CD14-positive monocyte (primary cell): ENCODE measurements at regions not wholly inside any gene's neighbourhood (a gene's known extent, or its start where the extent isn't known, plus 50 kb on each side); places are given as distances from the start of the nearest gene placed in this dataset.
A peak's percentile ranks its signal among the peaks of the same experiment; 100 is the strongest.
"Not testable (repeated sequence)": the region's sequence is repeated elsewhere in the genome, so short reads cannot be mapped to it uniquely, and the experiment has no call there.

ENCODE experiments used
- DNase-seq, 3 donors: peaks; one replicate each; pipeline ENCODE4 v3.0.0-alpha.2; 2011 to 2022
- H2AFZ ChIP-seq: 2 replicates; pipeline ENCODE4 v1.6.0; 2012; ENCODE audit warnings: mild to moderate bottlenecking, low read depth, low read length, inconsistent platforms; ENCODE audit not compliant: insufficient read depth, poor library complexity, severe bottlenecking
- H3K27ac ChIP-seq, 2 donors: 1 replicate in 1 of 2; 2 replicates in 1 of 2; pipeline ENCODE4 v1.5.1; 2012 to 2013; ENCODE audit warnings: low read length in 2 of 2, control low read depth in 1 of 2, inconsistent platforms in 1 of 2, low read depth in 1 of 2, mild to moderate bottlenecking in 1 of 2
- H3K27me3 ChIP-seq, 2 donors: one replicate each; pipeline versions ENCODE4 v1.6.0 to v1.6.1; 2011 to 2013; ENCODE audit warnings: low read length in 2 of 2; ENCODE audit not compliant: control insufficient read depth in 2 of 2, insufficient read depth in 2 of 2
- H3K36me3 ChIP-seq, 2 donors: replicated peaks in 1 of 2; 1 replicate in 1 of 2; 2 replicates in 1 of 2; pipeline versions ENCODE4 v1.5.1 to v1.6.1; 2012 to 2013; ENCODE audit warnings: low read length in 2 of 2, control low read depth in 1 of 2, inconsistent platforms in 1 of 2, mild to moderate bottlenecking in 1 of 2; ENCODE audit not compliant: insufficient read depth in 2 of 2, control insufficient read depth in 1 of 2
- H3K4me1 ChIP-seq, 2 donors: 1 replicate in 1 of 2; 2 replicates in 1 of 2; pipeline versions ENCODE4 v1.5.1 to v1.6.1; 2012 to 2013; ENCODE audit warnings: low read length in 2 of 2, control low read depth in 1 of 2, inconsistent platforms in 1 of 2, mild to moderate bottlenecking in 1 of 2, moderate library complexity in 1 of 2; ENCODE audit not compliant: insufficient read depth in 2 of 2, control insufficient read depth in 1 of 2
- H3K4me2 ChIP-seq: replicated peaks from 2 replicates; pipeline ENCODE3; 2012; ENCODE audit warnings: low read length, moderate library complexity, mild to moderate bottlenecking; ENCODE audit not compliant: poor library complexity, severe bottlenecking; ENCODE audit errors: extremely low read depth
- H3K4me3 ChIP-seq, 3 experiments: fragments of 200-600 bp in 1 of 3; sonication (generic) in 1 of 3; replicated peaks in 1 of 3; 1 replicate in 2 of 3; 2 replicates in 1 of 3; pipeline ENCODE4 v1.5.1; 2011 to 2013; ENCODE audit warnings: low read length in 3 of 3, mild to moderate bottlenecking in 3 of 3, control low read depth in 2 of 3, low read depth in 2 of 3, inconsistent platforms in 1 of 3, moderate library complexity in 1 of 3
- H3K79me2 ChIP-seq: 2 replicates; pipeline ENCODE4 v1.6.0; 2012; ENCODE audit warnings: mild to moderate bottlenecking, control low read depth, inconsistent platforms, low read length, moderate library complexity; ENCODE audit not compliant: insufficient read depth
- H3K9ac ChIP-seq: 2 replicates; pipeline ENCODE4 v1.6.0; 2017; ENCODE audit warnings: low read length, mild to moderate bottlenecking; ENCODE audit not compliant: insufficient read depth, poor library complexity, severe bottlenecking
- H3K9me3 ChIP-seq, 2 donors: replicated peaks in 1 of 2; 1 replicate in 1 of 2; 2 replicates in 1 of 2; pipeline versions ENCODE4 v1.5.1 to v1.6.1; 2012 to 2013; ENCODE audit warnings: low read length in 2 of 2, control low read depth in 1 of 2; ENCODE audit not compliant: control insufficient read depth in 1 of 2, insufficient read depth in 1 of 2
- H4K20me1 ChIP-seq: 2 replicates; pipeline ENCODE4 v1.6.0; 2012; ENCODE audit warnings: mild to moderate bottlenecking, low read length, control low read depth, moderate library complexity; ENCODE audit not compliant: insufficient read depth
- H3K27ac Mint-ChIP-seq, 7 donors: one replicate each; pipeline ENCODE4 v1.8.0; 2020; ENCODE audit warnings: mild to moderate bottlenecking in 7 of 7, mixed read lengths in 7 of 7, moderate library complexity in 6 of 7, inconsistent platforms in 2 of 7
- H3K27me3 Mint-ChIP-seq, 3 donors: one replicate each; pipeline ENCODE4 v1.8.0; 2021 to 2022; ENCODE audit warnings: low read depth in 3 of 3, mild to moderate bottlenecking in 3 of 3, mixed read lengths in 3 of 3, moderate library complexity in 3 of 3, inconsistent platforms in 1 of 3
- H3K36me3 Mint-ChIP-seq, 2 donors: one replicate each; pipeline ENCODE4 v1.8.0; 2020; ENCODE audit warnings: mixed read lengths in 2 of 2, inconsistent platforms in 1 of 2, mild to moderate bottlenecking in 1 of 2
- H3K4me1 Mint-ChIP-seq: one replicate; pipeline ENCODE4 v1.8.0; 2020; ENCODE audit warnings: mild to moderate bottlenecking, mixed read lengths
- H3K4me3 Mint-ChIP-seq, 2 donors: one replicate each; pipeline ENCODE4 v1.8.0; 2020; ENCODE audit warnings: mild to moderate bottlenecking in 2 of 2, mixed read lengths in 2 of 2, moderate library complexity in 1 of 2
- H3K9me3 Mint-ChIP-seq, 7 donors: one replicate each; pipeline ENCODE4 v1.8.0; 2020 to 2022; ENCODE audit warnings: mixed read lengths in 7 of 7, mild to moderate bottlenecking in 6 of 7, moderate library complexity in 6 of 7, inconsistent platforms in 2 of 7
- WGBS: methylation state at CpG from one replicate; pipeline ENCODE4 v1.1.5; 2013; ENCODE audit warnings: missing lambda C conversion rate; ENCODE audit not compliant: insufficient coverage; 5-methylcytosine and 5-hydroxymethylcytosine counted together
- intact Hi-C, 2 donors: fragments of 100-400 bp; cut with micrococcal nuclease; formaldehyde crosslinking; loops; one replicate each; pipeline versions ENCODE4 v1.15.0 to v1.15.1; 2023
- TF ChIP-seq, protein P1 (sequence below): fragments of 200-600 bp; IDR thresholded peaks from one replicate; pipeline ENCODE4 v1.8.0; 2022; ENCODE audit warnings: antibody characterized with exemption, mild to moderate bottlenecking

DNA sequence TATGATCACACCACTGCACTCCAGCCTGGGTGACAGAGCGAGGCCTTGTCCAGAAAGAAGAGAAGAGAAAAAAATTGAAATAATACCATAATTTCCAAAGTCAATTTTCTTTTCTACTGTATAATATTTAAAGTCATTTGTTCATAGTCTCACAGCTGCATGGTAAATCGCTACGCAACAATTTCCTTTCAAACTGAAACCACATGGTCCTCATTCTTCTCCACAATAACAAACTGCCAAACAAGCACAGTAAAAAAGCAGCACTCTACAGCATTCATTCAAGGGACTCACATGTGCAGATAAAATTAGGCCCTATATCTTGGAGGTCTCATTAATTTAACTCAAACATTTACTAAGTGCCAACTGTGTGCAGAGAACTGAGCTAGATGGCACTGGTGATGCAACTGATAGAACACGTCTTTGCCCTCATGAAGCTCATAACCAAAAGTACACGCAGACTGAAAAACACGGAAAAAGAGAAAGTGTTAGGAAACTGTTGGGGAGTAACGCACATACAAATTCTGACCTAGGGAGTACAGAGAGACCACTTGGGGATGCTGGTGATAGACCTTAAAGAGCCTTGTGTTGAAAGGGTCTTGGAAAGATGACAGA is 68.4 kb upstream of the SRRM3 start:
- 0% methylated on average over 3 of the region's 7 CpGs for WGBS
- Mint-ChIP-seq H3K4me3 (peak overlapping the region; percentile 74 to 93), H3K36me3 (no peaks in the 10 kb centered on the region), H3K4me1 (peaks cover 18% of the 10 kb centered on the region), H3K27ac (peak overlapping the region in 5 of 7 donors; percentile 68 to 86 (median 74)), H3K9me3 (no peaks in the 10 kb centered on the region), H3K27me3 (peaks cover 0 to 2% (median 1%) of the 10 kb centered on the region in 3 donors)
- H3K79me2 ChIP-seq, result no peaks in the 10 kb centered on the region
- TF ChIP-seq, protein P1, sequence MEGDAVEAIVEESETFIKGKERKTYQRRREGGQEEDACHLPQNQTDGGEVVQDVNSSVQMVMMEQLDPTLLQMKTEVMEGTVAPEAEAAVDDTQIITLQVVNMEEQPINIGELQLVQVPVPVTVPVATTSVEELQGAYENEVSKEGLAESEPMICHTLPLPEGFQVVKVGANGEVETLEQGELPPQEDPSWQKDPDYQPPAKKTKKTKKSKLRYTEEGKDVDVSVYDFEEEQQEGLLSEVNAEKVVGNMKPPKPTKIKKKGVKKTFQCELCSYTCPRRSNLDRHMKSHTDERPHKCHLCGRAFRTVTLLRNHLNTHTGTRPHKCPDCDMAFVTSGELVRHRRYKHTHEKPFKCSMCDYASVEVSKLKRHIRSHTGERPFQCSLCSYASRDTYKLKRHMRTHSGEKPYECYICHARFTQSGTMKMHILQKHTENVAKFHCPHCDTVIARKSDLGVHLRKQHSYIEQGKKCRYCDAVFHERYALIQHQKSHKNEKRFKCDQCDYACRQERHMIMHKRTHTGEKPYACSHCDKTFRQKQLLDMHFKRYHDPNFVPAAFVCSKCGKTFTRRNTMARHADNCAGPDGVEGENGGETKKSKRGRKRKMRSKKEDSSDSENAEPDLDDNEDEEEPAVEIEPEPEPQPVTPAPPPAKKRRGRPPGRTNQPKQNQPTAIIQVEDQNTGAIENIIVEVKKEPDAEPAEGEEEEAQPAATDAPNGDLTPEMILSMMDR, result no peak
- no peaks in the 10 kb centered on the region for H3K27me3 ChIP-seq
- H2AFZ ChIP-seq, result peak overlapping the region; percentile 57
- peaks cover 12 to 17% of the 10 kb centered on the region in 2 donors for H3K4me1 ChIP-seq
- intact Hi-C loops, result no loop called here
- no peaks in the 10 kb centered on the region for H4K20me1 ChIP-seq
- peak in 1 of 3 donors; percentile 7 for DNase-seq
- peak overlapping the region in 1 of 2 donors; percentile 49 for H3K27ac ChIP-seq
- peak overlapping the region; percentile 18 to 65 (median 47) for H3K4me3 ChIP-seq
- no peaks in the 10 kb centered on the region for H3K9me3 ChIP-seq
- H3K36me3 ChIP-seq, result no peaks in the 10 kb centered on the region
- peak overlapping the region; percentile 50 for H3K4me2 ChIP-seq
- no peak overlapping the region for H3K9ac ChIP-seq

DNA sequence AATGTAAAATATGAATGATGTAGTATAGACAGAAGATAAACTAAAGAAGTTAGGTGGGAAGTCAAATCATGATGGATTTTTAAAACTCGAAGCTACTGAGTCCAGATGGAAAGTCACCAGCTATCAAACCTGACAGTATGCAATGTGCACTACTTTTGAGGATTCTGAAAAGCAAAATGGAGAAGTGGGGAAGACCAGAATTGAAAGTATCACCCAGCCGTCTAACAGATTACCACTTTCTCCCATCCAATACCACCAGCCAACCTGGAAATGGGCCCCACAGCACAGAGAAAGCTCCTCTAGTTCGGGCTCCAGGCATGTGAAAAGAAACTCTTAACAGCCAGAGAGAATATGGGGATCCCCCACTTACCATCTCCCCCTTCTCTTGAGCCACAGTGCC is 67.9 kb upstream of the SRRM3 start:
- Mint-ChIP-seq H3K4me3 (peak overlapping the region; percentile 74 to 93), H3K9me3 (peaks cover 0 to under 1% (median 0%) of the 10 kb centered on the region in 7 donors), H3K27me3 (peaks cover 0 to 4% (median 1%) of the 10 kb centered on the region in 3 donors), H3K27ac (peak overlapping the region; percentile 30 to 86 (median 71)), H3K4me1 (peaks cover 18% of the 10 kb centered on the region), H3K36me3 (no peaks in the 10 kb centered on the region)
- intact Hi-C loops, result no loop called here
- H3K4me1 ChIP-seq, result peaks cover 12 to 17% of the 10 kb centered on the region in 2 donors
- peak overlapping the region; percentile 18 to 65 (median 47) for H3K4me3 ChIP-seq
- H3K27ac ChIP-seq, result peak overlapping the region; percentile 11 to 49
- H3K36me3 ChIP-seq, result no peaks in the 10 kb centered on the region
- DNase-seq, result peak in 1 of 3 donors; percentile 13
- no peaks in the 10 kb centered on the region for H3K9me3 ChIP-seq
- TF ChIP-seq, protein P1, result no peak
- no peaks in the 10 kb centered on the region for H3K27me3 ChIP-seq
- H4K20me1 ChIP-seq, result no peaks in the 10 kb centered on the region
- peak overlapping the region; percentile 57 for H2AFZ ChIP-seq
- H3K79me2 ChIP-seq, result no peaks in the 10 kb centered on the region
- 0% methylated on average over 2 of the region's 3 CpGs for WGBS
- H3K4me2 ChIP-seq, result peak overlapping the region; percentile 50
- H3K9ac ChIP-seq, result no peak overlapping the region

DNA sequence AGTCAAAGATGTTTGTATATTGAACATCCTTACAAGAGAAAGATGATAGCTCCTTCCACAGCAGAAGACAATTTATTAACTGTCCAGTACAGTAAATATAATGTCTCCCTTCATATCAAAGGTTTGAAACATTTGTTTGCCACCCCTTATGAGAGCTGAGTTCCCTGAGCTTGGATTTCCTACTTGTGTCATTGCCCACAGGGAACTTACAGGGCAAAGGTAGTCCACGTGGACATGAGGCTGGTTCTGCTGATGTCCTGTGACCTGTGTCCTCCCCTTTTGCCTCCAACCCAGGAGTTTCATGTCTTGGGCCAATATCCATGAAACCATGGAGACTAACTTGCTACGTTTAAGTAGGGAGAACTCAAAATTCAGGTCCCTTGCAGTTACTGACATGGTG is 66.4 kb upstream of the SRRM3 start:
- H3K27me3 Mint-ChIP-seq, H3K79me2 ChIP-seq, H3K9me3 ChIP-seq, H3K4me3 Mint-ChIP-seq, H3K27ac Mint-ChIP-seq, H3K27me3 ChIP-seq, H3K9ac ChIP-seq, H3K4me3 ChIP-seq, H4K20me1 ChIP-seq, H2AFZ ChIP-seq, intact Hi-C loops, H3K27ac ChIP-seq, H3K36me3 Mint-ChIP-seq, H3K9me3 Mint-ChIP-seq, H3K36me3 ChIP-seq, DNase-seq, H3K4me2 ChIP-seq: not testable (repeated sequence)
- WGBS, result 80% methylated on average over 2 of the region's 2 CpGs
- peaks cover 12 to 17% of the 10 kb centered on the region in 2 donors for H3K4me1 ChIP-seq
- H3K4me1 Mint-ChIP-seq, result peaks cover 18% of the 10 kb centered on the region
